HepG2 (cell line): ENCODE measurements at regions not wholly inside any gene's neighbourhood (a gene's known extent, or its start where the extent isn't known, plus 50 kb on each side); places are given as distances from the start of the nearest gene placed in this dataset.

Experiments used
- CHD4 ChIP-seq: fragments of 200-600 bp; sonication (generic); IDR thresholded peaks from 2 replicates; pipeline ENCODE4 v1.7.0; 2017; ENCODE audit warnings: mild to moderate bottlenecking, low read length, borderline replicate concordance
- NR3C1 ChIP-seq: sonication (generic); formaldehyde crosslinking; IDR thresholded peaks from 2 replicates; pipeline ENCODE4 v1.4.0; 2020; ENCODE audit warnings: missing genetic modification reagents
- POLR2A ChIP-seq, 2 experiments: IDR thresholded peaks; 2 replicates each; pipeline ENCODE4 v1.6.1; 2011; ENCODE audit warnings: low read depth in 2 of 2, low read length in 2 of 2, mild to moderate bottlenecking in 1 of 2, moderate library complexity in 1 of 2; ENCODE audit not compliant: insufficient read depth in 1 of 2
- POLR2AphosphoS2 ChIP-seq: IDR thresholded peaks from 2 replicates; pipeline ENCODE4 v1.6.1; 2011; ENCODE audit warnings: low read depth, low read length, improper control_type of control experiment
- POLR2AphosphoS5 ChIP-seq: IDR thresholded peaks from 2 replicates; pipeline ENCODE4 v1.6.1; 2012; ENCODE audit warnings: low read depth, low read length
- PRMT3 ChIP-seq: sonication (generic); formaldehyde crosslinking; IDR thresholded peaks from 2 replicates; pipeline ENCODE4 v1.8.1; 2022; ENCODE audit warnings: low read depth, mild to moderate bottlenecking, moderate library complexity, missing genetic modification reagents, borderline replicate concordance
- ZHX1 ChIP-seq: sonication (generic); formaldehyde crosslinking; IDR thresholded peaks from 2 replicates; pipeline ENCODE4 v1.8.1; 2022; ENCODE audit warnings: low read depth, mild to moderate bottlenecking, missing genetic modification reagents
- ZNF644 ChIP-seq: IDR thresholded peaks from 2 replicates; pipeline ENCODE4 v1.6.1; 2016; ENCODE audit warnings: low read depth
- ZZZ3 ChIP-seq: sonication (generic); formaldehyde crosslinking; IDR thresholded peaks from 2 replicates; pipeline ENCODE4 v1.4.0; 2020; ENCODE audit warnings: missing genetic modification reagents, mild to moderate bottlenecking, borderline replicate concordance
- TF ChIP-seq, protein P1 (sequence below): sonication (generic); formaldehyde crosslinking; IDR thresholded peaks from 2 replicates; pipeline ENCODE4 v1.5.0; 2020; ENCODE audit warnings: mild to moderate bottlenecking, missing genetic modification reagents, moderate library complexity

GRCh38 chr10:2202401-2202800 is 465.1 kb upstream of the ADARB2 start:
- TF ChIP-seq CHD4 (no peak), ZHX1 (CRISPR knock-in tag) (no peak), ZNF644 (CRISPR knock-in tag) (no peak), ZZZ3 (CRISPR knock-in tag) (no peak), POLR2AphosphoS5 (no peak), PRMT3 (CRISPR knock-in tag) (no peak), POLR2A (IDR thresholded peaks at IDR 0.05; ENCODE audit: insufficient read depth in 1 of 2, low read depth in 2 of 2, low read length in 2 of 2) (no peak), POLR2AphosphoS2 (no peak), NR3C1 (CRISPR knock-in tag) (no peak)
- TF ChIP-seq, protein P1, sequence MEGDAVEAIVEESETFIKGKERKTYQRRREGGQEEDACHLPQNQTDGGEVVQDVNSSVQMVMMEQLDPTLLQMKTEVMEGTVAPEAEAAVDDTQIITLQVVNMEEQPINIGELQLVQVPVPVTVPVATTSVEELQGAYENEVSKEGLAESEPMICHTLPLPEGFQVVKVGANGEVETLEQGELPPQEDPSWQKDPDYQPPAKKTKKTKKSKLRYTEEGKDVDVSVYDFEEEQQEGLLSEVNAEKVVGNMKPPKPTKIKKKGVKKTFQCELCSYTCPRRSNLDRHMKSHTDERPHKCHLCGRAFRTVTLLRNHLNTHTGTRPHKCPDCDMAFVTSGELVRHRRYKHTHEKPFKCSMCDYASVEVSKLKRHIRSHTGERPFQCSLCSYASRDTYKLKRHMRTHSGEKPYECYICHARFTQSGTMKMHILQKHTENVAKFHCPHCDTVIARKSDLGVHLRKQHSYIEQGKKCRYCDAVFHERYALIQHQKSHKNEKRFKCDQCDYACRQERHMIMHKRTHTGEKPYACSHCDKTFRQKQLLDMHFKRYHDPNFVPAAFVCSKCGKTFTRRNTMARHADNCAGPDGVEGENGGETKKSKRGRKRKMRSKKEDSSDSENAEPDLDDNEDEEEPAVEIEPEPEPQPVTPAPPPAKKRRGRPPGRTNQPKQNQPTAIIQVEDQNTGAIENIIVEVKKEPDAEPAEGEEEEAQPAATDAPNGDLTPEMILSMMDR (CRISPR knock-in tag) = no peak
